ENCODE measurements at regions not wholly inside any gene's neighbourhood (a gene's known extent, or its start where the extent isn't known, plus 50 kb on each side); places are given as distances from the start of the nearest gene placed in this dataset.

- Mint-ChIP-seq H3K36me3 (ENCODE audit: insufficient read depth) (no peaks in the 10 kb centered on the region), H3K27me3 (peaks cover 11% of the 10 kb centered on the region), H3K4me1 (ENCODE audit: low read depth) (peaks cover 5% of the 10 kb centered on the region), H3K27ac (no peak overlapping the region), H3K4me3 (ENCODE audit: low read depth) (no peak overlapping the region), H3K9me3 (ENCODE audit: low read depth) (no peaks in the 10 kb centered on the region)
- TF ChIP-seq CTCF (IDR thresholded peaks at IDR 0.05; ENCODE audit: unreplicated experiment) = no peak
- no peak for DNase-seq (ENCODE audit: low spot score, unreplicated experiment)
These were observed 365.5 kb downstream of the PRDM2 start for GRCh38 chr1:14065486-14065885.

- Mint-ChIP-seq H3K36me3 (ENCODE audit: insufficient read depth) (no peaks in the 10 kb centered on the region), H3K27me3 (peaks cover 9% of the 10 kb centered on the region), H3K4me1 (ENCODE audit: low read depth) (peaks cover 5% of the 10 kb centered on the region), H3K9me3 (ENCODE audit: low read depth) (no peaks in the 10 kb centered on the region), H3K27ac (no peak overlapping the region), H3K4me3 (ENCODE audit: low read depth) (no peak overlapping the region)
- no peak for DNase-seq (ENCODE audit: low spot score, unreplicated experiment)
- no peak for TF ChIP-seq CTCF (IDR thresholded peaks at IDR 0.05; ENCODE audit: unreplicated experiment)
These were observed 367.0 kb downstream of the PRDM2 start for GRCh38 chr1:14067036-14067435.

- no peak for DNase-seq (ENCODE audit: low spot score, unreplicated experiment)
- TF ChIP-seq CTCF (IDR thresholded peaks at IDR 0.05; ENCODE audit: unreplicated experiment) = no peak
- no peaks in the 10 kb centered on the region for H3K4me1 Mint-ChIP-seq (ENCODE audit: low read depth)
- H3K27ac Mint-ChIP-seq = no peak overlapping the region
- peaks cover 6% of the 10 kb centered on the region for H3K27me3 Mint-ChIP-seq
- H3K36me3 Mint-ChIP-seq (ENCODE audit: insufficient read depth) = no peaks in the 10 kb centered on the region
- no peak overlapping the region for H3K4me3 Mint-ChIP-seq (ENCODE audit: low read depth)
- H3K9me3 Mint-ChIP-seq (ENCODE audit: low read depth) = no peaks in the 10 kb centered on the region
These were observed 367.7 kb downstream of the PRDM2 start for GRCh38 chr1:14067711-14068110.

- TF ChIP-seq CTCF (IDR thresholded peaks at IDR 0.05; ENCODE audit: unreplicated experiment) = no peak
- H3K4me1 Mint-ChIP-seq (ENCODE audit: low read depth) = no peaks in the 10 kb centered on the region
These were observed 371.6 kb downstream of the PRDM2 start for GRCh38 chr1:14071581-14071980.

GRCh38 chr1:14080653-14081052 lies 380.7 kb downstream of the PRDM2 start:
- Mint-ChIP-seq H3K27ac (no peak overlapping the region), H3K4me1 (ENCODE audit: low read depth) (no peaks in the 10 kb centered on the region), H3K9me3 (ENCODE audit: low read depth) (no peaks in the 10 kb centered on the region), H3K4me3 (ENCODE audit: low read depth) (no peak overlapping the region), H3K36me3 (ENCODE audit: insufficient read depth) (no peaks in the 10 kb centered on the region), H3K27me3 (peaks cover 16% of the 10 kb centered on the region)
- no peak for DNase-seq (ENCODE audit: low spot score, unreplicated experiment)
- no peak for TF ChIP-seq CTCF (IDR thresholded peaks at IDR 0.05; ENCODE audit: unreplicated experiment)

More at GRCh38 chr1:14071581-14071980, 371.6 kb downstream of the PRDM2 start:
- no peak overlapping the region for H3K27ac Mint-ChIP-seq
- H3K27me3 Mint-ChIP-seq = peaks cover 6% of the 10 kb centered on the region
- H3K36me3 Mint-ChIP-seq (ENCODE audit: insufficient read depth) = no peaks in the 10 kb centered on the region
- no peak for DNase-seq (ENCODE audit: low spot score, unreplicated experiment)
- H3K4me3 Mint-ChIP-seq (ENCODE audit: low read depth) = no peak overlapping the region
- H3K9me3 Mint-ChIP-seq (ENCODE audit: low read depth) = no peaks in the 10 kb centered on the region
